ENCODE measurements at regions not wholly inside any gene's neighbourhood (a gene's known extent, or its start where the extent isn't known, plus 50 kb on each side); places are given as distances from the start of the nearest gene placed in this dataset.
"Not testable (repeated sequence)": the region's sequence is repeated elsewhere in the genome, so short reads cannot be mapped to it uniquely, and the experiment has no call there.

DNA sequence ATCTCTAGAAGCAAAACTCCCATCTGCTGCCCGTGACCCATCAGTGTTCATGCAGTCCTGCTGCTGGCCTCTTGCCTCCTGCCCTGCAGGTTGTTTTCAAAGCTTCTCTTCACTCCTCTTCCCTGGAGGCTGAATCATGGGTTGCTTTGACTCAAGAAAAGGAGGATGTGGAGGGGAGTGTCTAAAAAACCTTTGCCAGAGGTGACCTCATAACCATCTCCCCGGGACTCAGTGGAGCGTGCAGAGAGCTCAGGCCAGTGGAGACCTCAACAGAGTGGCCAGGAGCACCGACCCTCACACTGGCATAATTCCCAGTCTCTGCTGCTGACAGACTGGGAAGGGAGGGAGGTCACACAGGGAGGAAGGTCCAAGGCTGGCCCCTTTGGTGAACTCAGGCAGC, 60.9 kb upstream of the ITGA11 start:
- no peaks in the 10 kb centered on the region; the same call in 1 of the 2 replicates for H3K27me3 ChIP-seq (replicated peaks; ENCODE audit: control insufficient read depth, insufficient read depth, low read length)
- H3K36me3 ChIP-seq (ENCODE audit: control insufficient read depth, insufficient read depth, low read length) = no peaks in the 10 kb centered on the region
- no peak overlapping the region for H3K4me3 ChIP-seq (replicated peaks; ENCODE audit: low read depth, low read length)
- no peak for DNase-seq (ENCODE audit: extremely low read depth, insufficient read length)
- TF ChIP-seq, protein P1, sequence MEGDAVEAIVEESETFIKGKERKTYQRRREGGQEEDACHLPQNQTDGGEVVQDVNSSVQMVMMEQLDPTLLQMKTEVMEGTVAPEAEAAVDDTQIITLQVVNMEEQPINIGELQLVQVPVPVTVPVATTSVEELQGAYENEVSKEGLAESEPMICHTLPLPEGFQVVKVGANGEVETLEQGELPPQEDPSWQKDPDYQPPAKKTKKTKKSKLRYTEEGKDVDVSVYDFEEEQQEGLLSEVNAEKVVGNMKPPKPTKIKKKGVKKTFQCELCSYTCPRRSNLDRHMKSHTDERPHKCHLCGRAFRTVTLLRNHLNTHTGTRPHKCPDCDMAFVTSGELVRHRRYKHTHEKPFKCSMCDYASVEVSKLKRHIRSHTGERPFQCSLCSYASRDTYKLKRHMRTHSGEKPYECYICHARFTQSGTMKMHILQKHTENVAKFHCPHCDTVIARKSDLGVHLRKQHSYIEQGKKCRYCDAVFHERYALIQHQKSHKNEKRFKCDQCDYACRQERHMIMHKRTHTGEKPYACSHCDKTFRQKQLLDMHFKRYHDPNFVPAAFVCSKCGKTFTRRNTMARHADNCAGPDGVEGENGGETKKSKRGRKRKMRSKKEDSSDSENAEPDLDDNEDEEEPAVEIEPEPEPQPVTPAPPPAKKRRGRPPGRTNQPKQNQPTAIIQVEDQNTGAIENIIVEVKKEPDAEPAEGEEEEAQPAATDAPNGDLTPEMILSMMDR (IDR thresholded peaks at IDR 0.05; ENCODE audit: insufficient read depth, low read length, poor library complexity, severe bottlenecking) = no peak

DNA sequence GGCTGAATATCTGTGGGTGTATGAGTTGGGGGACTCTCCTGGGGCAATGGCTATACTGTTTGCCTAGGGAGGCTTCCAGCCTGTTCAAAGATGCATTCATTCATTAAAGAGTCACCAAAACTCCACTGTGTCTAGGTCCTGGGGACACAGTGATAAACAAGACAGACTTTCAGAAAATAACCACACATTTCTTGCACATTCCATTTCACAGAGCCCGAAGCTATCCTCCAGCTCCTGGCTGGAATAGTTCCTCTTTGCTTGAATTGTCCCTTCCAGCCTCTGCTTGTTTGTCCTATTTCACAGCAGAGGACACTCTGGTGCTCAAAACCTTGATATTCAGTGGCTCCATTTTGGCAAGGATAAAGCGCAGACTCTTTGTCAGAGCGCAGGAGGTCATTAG, 61.7 kb upstream of the ITGA11 start:
- H3K27me3 ChIP-seq (replicated peaks; ENCODE audit: control insufficient read depth, insufficient read depth, low read length) = no peaks in the 10 kb centered on the region; the same call in 1 of the 2 replicates
- TF ChIP-seq, protein P1 (IDR thresholded peaks at IDR 0.05; ENCODE audit: insufficient read depth, low read length, poor library complexity, severe bottlenecking) = no peak
- DNase-seq (ENCODE audit: extremely low read depth, insufficient read length) = no peak
- H3K4me3 ChIP-seq (replicated peaks; ENCODE audit: low read depth, low read length) = no peak overlapping the region
- H3K36me3 ChIP-seq (ENCODE audit: control insufficient read depth, insufficient read depth, low read length) = no peaks in the 10 kb centered on the region

DNA sequence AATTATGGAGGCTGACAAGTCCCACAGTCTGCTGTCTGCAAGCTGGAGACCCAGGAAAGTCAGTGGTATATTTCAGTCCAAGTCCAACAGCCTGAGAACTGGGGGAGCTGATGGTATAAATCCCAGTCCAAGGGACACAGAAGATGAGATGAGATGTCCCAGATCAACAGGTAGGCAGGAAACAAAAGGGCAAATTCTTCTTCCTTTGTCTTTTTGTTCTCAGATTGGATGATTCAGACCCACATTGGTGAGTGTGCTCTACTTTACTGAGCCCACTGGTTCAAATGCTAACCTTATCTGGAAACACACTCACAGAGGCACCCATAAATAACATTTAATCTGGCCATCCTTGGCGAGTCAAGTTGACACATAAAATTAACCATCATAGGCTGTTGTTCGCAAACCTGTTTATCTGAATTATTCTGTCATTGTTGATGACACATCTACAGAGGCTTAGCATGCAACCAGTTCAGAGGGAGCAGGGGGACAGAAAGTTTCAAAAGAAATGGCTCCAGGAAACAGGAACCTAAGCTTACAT, 62.7 kb upstream of the ITGA11 start:
- no peak for DNase-seq (ENCODE audit: extremely low read depth, insufficient read length)
- Histone ChIP-seq H3K36me3 (ENCODE audit: control insufficient read depth, insufficient read depth, low read length) (no peaks in the 10 kb centered on the region), H3K27me3 (replicated peaks; ENCODE audit: control insufficient read depth, insufficient read depth, low read length) (no peaks in the 10 kb centered on the region; the same call in 1 of the 2 replicates), H3K4me3 (replicated peaks; ENCODE audit: low read depth, low read length) (no peak overlapping the region)
- TF ChIP-seq, protein P1 (IDR thresholded peaks at IDR 0.05; ENCODE audit: insufficient read depth, low read length, poor library complexity, severe bottlenecking) = no peak

DNA sequence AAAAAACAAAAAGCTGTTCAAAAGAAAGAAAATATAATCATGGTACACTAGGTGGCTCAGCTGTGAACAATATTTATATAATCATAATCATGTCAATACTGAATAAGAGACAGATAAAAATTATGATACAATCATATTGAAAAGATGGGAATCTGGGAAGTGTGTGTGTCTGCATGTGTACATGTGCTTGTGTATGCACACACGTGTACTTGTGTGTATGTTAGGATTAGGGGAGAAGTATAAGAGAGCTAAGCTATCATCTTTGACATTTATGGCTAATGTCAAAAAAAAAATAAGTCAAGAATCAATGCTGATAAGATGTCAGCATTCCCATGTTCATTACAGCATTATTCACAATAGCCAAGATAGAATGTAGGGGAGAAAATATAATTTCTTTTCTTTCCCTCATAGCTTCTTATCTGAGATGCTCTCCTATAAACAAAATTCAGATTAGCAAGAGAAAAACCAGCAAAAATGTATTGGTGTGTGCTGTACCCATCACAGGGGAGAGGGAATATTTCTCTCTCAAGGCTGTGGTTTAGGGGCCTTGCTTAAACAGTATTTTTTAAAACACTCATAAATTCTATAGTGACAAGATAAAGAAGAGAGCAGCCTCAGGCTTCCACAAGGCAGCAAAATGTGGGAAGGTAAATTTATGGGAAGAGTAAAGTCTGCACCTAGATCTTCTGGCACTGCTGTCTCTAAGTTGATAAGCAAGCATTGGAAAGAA, 63.4 kb upstream of the ITGA11 start:
- H3K27me3 ChIP-seq (replicated peaks; ENCODE audit: control insufficient read depth, insufficient read depth, low read length) = no peaks in the 10 kb centered on the region; the same call in 1 of the 2 replicates
- no peak for DNase-seq (ENCODE audit: extremely low read depth, insufficient read length)
- TF ChIP-seq, protein P1 (IDR thresholded peaks at IDR 0.05; ENCODE audit: insufficient read depth, low read length, poor library complexity, severe bottlenecking) = no peak
- H3K36me3 ChIP-seq (ENCODE audit: control insufficient read depth, insufficient read depth, low read length) = no peaks in the 10 kb centered on the region
- no peak overlapping the region for H3K4me3 ChIP-seq (replicated peaks; ENCODE audit: low read depth, low read length)

DNA sequence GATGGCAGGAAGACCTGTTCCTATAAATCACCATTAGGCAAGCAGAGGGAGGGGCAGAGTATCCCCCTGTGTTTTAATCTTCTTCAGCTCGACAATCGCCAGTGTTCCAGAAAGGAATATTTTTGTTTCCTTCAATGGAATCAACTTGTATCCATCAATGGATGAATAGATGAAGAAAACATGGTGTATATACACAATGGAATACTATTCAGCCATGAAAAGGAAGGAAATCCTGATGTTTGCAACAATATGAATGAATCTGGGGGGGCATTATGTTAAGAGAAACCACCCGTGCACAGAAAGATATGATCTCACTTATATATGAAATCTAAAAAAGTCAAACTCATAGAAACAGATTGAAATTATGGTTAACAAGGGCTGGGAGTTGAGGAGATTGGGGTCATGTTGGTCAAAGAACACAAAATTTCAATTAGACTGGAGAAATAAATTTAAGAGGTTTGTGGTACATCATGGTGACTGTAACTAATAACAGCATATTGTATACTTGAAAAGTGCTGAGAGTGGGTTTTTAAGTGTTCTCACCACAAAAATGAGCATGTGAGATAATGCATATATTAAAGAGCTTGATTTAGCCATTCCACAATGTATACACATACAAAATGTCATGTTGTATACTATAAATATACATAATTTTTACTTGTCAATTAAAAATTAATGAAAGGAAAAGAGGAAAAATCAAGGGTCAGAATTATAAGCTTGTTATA, 64.2 kb upstream of the ITGA11 start:
- no peaks in the 10 kb centered on the region; the same call in 1 of the 2 replicates for H3K27me3 ChIP-seq (replicated peaks; ENCODE audit: control insufficient read depth, insufficient read depth, low read length)
- no peak overlapping the region for H3K4me3 ChIP-seq (replicated peaks; ENCODE audit: low read depth, low read length)
- TF ChIP-seq, protein P1 (IDR thresholded peaks at IDR 0.05; ENCODE audit: insufficient read depth, low read length, poor library complexity, severe bottlenecking) = no peak
- no peaks in the 10 kb centered on the region for H3K36me3 ChIP-seq (ENCODE audit: control insufficient read depth, insufficient read depth, low read length)
- DNase-seq (ENCODE audit: extremely low read depth, insufficient read length) = no peak

DNA sequence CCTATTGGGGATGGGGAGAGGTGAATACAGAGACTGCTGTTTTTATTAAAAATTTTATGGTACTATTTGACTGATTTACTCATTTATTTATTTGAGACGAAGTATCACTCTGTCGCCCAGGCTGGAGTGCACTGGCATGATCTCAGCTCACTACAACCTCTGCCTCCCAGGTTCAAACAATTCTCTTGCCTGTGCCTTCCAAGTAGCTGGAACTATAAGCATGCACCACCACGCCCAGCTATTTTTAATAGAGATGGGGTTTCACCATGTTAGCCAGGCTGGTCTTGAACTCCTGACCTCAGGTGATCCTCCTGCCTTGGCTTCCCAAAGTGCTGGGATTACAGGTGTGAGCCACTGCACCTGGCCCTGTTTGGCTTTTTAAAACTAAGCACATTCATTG, 64.8 kb upstream of the ITGA11 start:
- H3K4me3 ChIP-seq (replicated peaks; ENCODE audit: low read depth, low read length); DNase-seq (ENCODE audit: extremely low read depth, insufficient read length); H3K27me3 ChIP-seq (replicated peaks; ENCODE audit: control insufficient read depth, insufficient read depth, low read length); H3K36me3 ChIP-seq (ENCODE audit: control insufficient read depth, insufficient read depth, low read length): not testable (repeated sequence)
